HEK293 (cell line): ENCODE measurements at regions not wholly inside any gene's neighbourhood (a gene's known extent, or its start where the extent isn't known, plus 50 kb on each side); places are given as distances from the start of the nearest gene placed in this dataset.

Source experiments
- CTCF ChIA-PET: fragments of 350-600 bp; formaldehyde crosslinking; extraction: SDS; loops from one replicate; lab custom pipeline; 2021; ENCODE audit warnings: antibody characterized with exemption; lab: Yijun Ruan, JAX
- POLR2A ChIA-PET: fragments of 300-600 bp; formaldehyde crosslinking; extraction: SDS; loops from one replicate; lab custom pipeline; 2020; ENCODE audit warnings: antibody characterized with exemption, inconsistent platforms; lab: Yijun Ruan, JAX
- H3K27ac ChIP-seq: fragments of 200-500 bp; sonication (Bioruptor generic); 2 replicates; pipeline ENCODE4 v1.5.1; 2014; ENCODE audit warnings: low read depth, low read length, control low read depth, inconsistent platforms; ENCODE audit errors: extremely low read depth
- H3K36me3 ChIP-seq, 2 experiments: fragments of 200-500 bp in 1 of 2; sonication (Bioruptor generic) in 1 of 2; 1 replicate in 1 of 2; 2 replicates in 1 of 2; pipeline ENCODE4 v1.5.1; 2014 to 2017; ENCODE audit warnings: inconsistent platforms in 2 of 2, low read length in 2 of 2; ENCODE audit not compliant: control insufficient read depth in 2 of 2, insufficient read depth in 1 of 2
- H3K4me1 ChIP-seq: fragments of 200-500 bp; sonication (Bioruptor generic); 2 replicates; pipeline ENCODE4 v1.5.1; 2014; ENCODE audit warnings: mild to moderate bottlenecking, low read length, inconsistent platforms; ENCODE audit not compliant: control insufficient read depth, insufficient read depth
- H3K4me3 ChIP-seq: 2 replicates; pipeline ENCODE4 v1.5.1; 2011; ENCODE audit warnings: low read depth, mild to moderate bottlenecking, control low read depth, low read length, moderate library complexity
- H3K9me3 ChIP-seq: fragments of 200-500 bp; sonication (Bioruptor generic); 2 replicates; pipeline ENCODE4 v1.5.1; 2014; ENCODE audit warnings: low read depth, low read length, inconsistent platforms; ENCODE audit not compliant: control insufficient read depth, insufficient read depth
- KLF1 ChIP-seq: fragments of 450-650 bp; formaldehyde crosslinking; IDR thresholded peaks from 2 replicates; pipeline ENCODE4 v1.5.1; 2016; ENCODE audit warnings: missing biosample characterization, missing genetic modification characterization
- KLF9 ChIP-seq: fragments of 450-650 bp; formaldehyde crosslinking; IDR thresholded peaks from 2 replicates; pipeline ENCODE4 v1.5.1; 2016; ENCODE audit warnings: missing biosample characterization, missing genetic modification characterization, low read depth
- PRDM1 ChIP-seq: fragments of 450-650 bp; formaldehyde crosslinking; IDR thresholded peaks from 2 replicates; pipeline ENCODE4; 2016; ENCODE audit warnings: missing biosample characterization, missing genetic modification characterization
- REPIN1 ChIP-seq: fragments of 450-650 bp; formaldehyde crosslinking; IDR thresholded peaks from 2 replicates; pipeline ENCODE4 v1.5.1; 2017; ENCODE audit warnings: missing biosample characterization, missing genetic modification characterization, low read depth
- SP7 ChIP-seq: fragments of 450-650 bp; formaldehyde crosslinking; IDR thresholded peaks from 2 replicates; pipeline ENCODE4 v1.5.1; 2016; ENCODE audit warnings: missing biosample characterization, missing genetic modification characterization
- ZNF10 ChIP-seq: fragments of 450-650 bp; formaldehyde crosslinking; IDR thresholded peaks from 2 replicates; pipeline ENCODE4 v1.5.1; 2017; ENCODE audit warnings: missing biosample characterization, missing genetic modification characterization
- ZNF112 ChIP-seq: fragments of 450-650 bp; formaldehyde crosslinking; IDR thresholded peaks from 2 replicates; pipeline ENCODE4 v1.5.0; 2017; ENCODE audit warnings: missing biosample characterization, missing genetic modification characterization
- ZNF16 ChIP-seq: fragments of 450-650 bp; formaldehyde crosslinking; IDR thresholded peaks from 2 replicates; pipeline ENCODE4 v1.5.1; 2016; ENCODE audit warnings: low read depth, missing biosample characterization, missing genetic modification characterization
- ZNF2 ChIP-seq: fragments of 450-650 bp; formaldehyde crosslinking; IDR thresholded peaks from 2 replicates; pipeline ENCODE4 v1.5.1; 2016; ENCODE audit warnings: missing biosample characterization, missing genetic modification characterization
- ZNF23 ChIP-seq: fragments of 450-650 bp; formaldehyde crosslinking; IDR thresholded peaks from 2 replicates; pipeline ENCODE4 v1.5.1; 2016; ENCODE audit warnings: missing biosample characterization, missing genetic modification characterization, borderline replicate concordance
- ZNF510 ChIP-seq: fragments of 450-650 bp; formaldehyde crosslinking; IDR thresholded peaks from 2 replicates; pipeline ENCODE4 v1.5.1; 2018; ENCODE audit warnings: mild to moderate bottlenecking, missing genetic modification characterization, missing biosample characterization; ENCODE audit not compliant: insufficient replicate concordance
- ZNF548 ChIP-seq: fragments of 450-650 bp; formaldehyde crosslinking; IDR thresholded peaks from 2 replicates; pipeline ENCODE4 v1.5.1; 2016; ENCODE audit warnings: missing biosample characterization, missing genetic modification characterization
- ZNF664 ChIP-seq: fragments of 450-650 bp; formaldehyde crosslinking; IDR thresholded peaks from 2 replicates; pipeline ENCODE4 v1.5.1; 2016; ENCODE audit warnings: missing biosample characterization, missing genetic modification characterization
- ZNF768 ChIP-seq: fragments of 450-650 bp; formaldehyde crosslinking; IDR thresholded peaks from 2 replicates; pipeline ENCODE4 v1.5.1; 2018; ENCODE audit warnings: missing biosample characterization, mild to moderate bottlenecking, missing genetic modification characterization
- ZNF791 ChIP-seq: fragments of 450-650 bp; formaldehyde crosslinking; IDR thresholded peaks from 2 replicates; pipeline ENCODE4 v1.5.1; 2016; ENCODE audit warnings: missing biosample characterization, missing genetic modification characterization
- TF ChIP-seq, protein P1 (sequence below): fragments of 450-650 bp; formaldehyde crosslinking; IDR thresholded peaks from 2 replicates; pipeline ENCODE4 v1.5.1; 2016; ENCODE audit warnings: missing biosample characterization, missing genetic modification characterization
- TF ChIP-seq, protein P2 (sequence below): fragments of 450-650 bp; formaldehyde crosslinking; IDR thresholded peaks from 2 replicates; pipeline ENCODE4 v1.5.1; 2016; ENCODE audit warnings: missing biosample characterization, missing genetic modification characterization
- TF ChIP-seq, protein P3 (sequence below): fragments of 450-650 bp; formaldehyde crosslinking; IDR thresholded peaks from 2 replicates; pipeline ENCODE4 v1.5.1; 2016; ENCODE audit warnings: missing biosample characterization, missing genetic modification characterization
- TF ChIP-seq, protein P4 (sequence below): fragments of 450-650 bp; formaldehyde crosslinking; IDR thresholded peaks from 2 replicates; pipeline ENCODE4 v1.5.1; 2016; ENCODE audit warnings: missing biosample characterization, missing genetic modification characterization
- TF ChIP-seq, protein P5 (sequence below): fragments of 450-650 bp; formaldehyde crosslinking; IDR thresholded peaks from 2 replicates; pipeline ENCODE4 v1.5.1; 2016; ENCODE audit warnings: missing biosample characterization, missing genetic modification characterization, borderline replicate concordance
- TF ChIP-seq, protein P6 (sequence below): fragments of 450-650 bp; formaldehyde crosslinking; IDR thresholded peaks from 2 replicates; pipeline ENCODE4 v1.5.1; 2016; ENCODE audit warnings: missing biosample characterization, missing genetic modification characterization

DNA sequence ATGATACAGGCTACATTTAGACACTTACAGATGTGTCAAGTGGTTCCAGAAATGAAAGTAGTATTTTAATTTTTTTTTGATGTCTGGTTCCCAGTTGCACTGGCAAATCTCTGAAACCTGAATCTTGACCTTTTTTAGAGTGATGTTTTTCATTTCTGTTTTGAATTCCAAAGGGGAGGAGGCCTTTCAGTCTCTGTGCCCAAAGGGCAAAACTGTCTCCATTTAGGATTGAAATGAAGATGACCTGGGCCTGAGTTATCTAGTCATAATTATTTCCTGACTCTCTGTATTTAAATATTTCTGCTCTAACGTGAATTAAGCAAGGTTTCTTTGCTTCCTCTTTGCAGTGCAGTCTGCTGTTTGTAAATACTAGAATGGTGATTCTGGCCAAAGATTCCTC is 252.9 kb upstream of the ZFP64 start:
- TF ChIP-seq, protein P1, sequence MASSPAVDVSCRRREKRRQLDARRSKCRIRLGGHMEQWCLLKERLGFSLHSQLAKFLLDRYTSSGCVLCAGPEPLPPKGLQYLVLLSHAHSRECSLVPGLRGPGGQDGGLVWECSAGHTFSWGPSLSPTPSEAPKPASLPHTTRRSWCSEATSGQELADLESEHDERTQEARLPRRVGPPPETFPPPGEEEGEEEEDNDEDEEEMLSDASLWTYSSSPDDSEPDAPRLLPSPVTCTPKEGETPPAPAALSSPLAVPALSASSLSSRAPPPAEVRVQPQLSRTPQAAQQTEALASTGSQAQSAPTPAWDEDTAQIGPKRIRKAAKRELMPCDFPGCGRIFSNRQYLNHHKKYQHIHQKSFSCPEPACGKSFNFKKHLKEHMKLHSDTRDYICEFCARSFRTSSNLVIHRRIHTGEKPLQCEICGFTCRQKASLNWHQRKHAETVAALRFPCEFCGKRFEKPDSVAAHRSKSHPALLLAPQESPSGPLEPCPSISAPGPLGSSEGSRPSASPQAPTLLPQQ = no peak
- Histone ChIP-seq H3K36me3 (no peaks in the 10 kb centered on the region), H3K4me1 (no peaks in the 10 kb centered on the region), H3K9me3 (no peaks in the 10 kb centered on the region), H3K27ac (no peak overlapping the region), H3K4me3 (no peak overlapping the region)
- ChIA-PET POLR2A (no interaction called here), CTCF (no interaction called here)

DNA sequence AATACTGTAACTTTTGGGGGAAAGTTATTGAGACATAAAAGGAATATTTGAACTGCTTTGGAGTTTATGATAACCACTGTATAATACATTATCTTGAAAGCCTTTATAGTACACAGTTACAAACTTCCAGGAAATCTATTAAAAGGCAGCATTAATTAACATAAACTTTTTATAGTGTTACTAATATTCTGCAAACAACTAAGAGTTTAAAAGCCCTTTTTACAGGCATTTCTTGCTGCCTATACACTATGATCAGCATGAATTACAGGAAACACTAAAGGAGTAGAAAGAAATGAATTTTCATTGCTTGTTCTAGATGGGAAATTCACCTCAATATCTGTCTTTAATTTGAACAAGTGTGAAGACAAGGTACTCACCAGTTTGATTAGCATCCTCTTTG is 252.3 kb upstream of the ZFP64 start:
- TF ChIP-seq KLF1 (tag by site-specific recombination) = no peak
- TF ChIP-seq, protein P2, sequence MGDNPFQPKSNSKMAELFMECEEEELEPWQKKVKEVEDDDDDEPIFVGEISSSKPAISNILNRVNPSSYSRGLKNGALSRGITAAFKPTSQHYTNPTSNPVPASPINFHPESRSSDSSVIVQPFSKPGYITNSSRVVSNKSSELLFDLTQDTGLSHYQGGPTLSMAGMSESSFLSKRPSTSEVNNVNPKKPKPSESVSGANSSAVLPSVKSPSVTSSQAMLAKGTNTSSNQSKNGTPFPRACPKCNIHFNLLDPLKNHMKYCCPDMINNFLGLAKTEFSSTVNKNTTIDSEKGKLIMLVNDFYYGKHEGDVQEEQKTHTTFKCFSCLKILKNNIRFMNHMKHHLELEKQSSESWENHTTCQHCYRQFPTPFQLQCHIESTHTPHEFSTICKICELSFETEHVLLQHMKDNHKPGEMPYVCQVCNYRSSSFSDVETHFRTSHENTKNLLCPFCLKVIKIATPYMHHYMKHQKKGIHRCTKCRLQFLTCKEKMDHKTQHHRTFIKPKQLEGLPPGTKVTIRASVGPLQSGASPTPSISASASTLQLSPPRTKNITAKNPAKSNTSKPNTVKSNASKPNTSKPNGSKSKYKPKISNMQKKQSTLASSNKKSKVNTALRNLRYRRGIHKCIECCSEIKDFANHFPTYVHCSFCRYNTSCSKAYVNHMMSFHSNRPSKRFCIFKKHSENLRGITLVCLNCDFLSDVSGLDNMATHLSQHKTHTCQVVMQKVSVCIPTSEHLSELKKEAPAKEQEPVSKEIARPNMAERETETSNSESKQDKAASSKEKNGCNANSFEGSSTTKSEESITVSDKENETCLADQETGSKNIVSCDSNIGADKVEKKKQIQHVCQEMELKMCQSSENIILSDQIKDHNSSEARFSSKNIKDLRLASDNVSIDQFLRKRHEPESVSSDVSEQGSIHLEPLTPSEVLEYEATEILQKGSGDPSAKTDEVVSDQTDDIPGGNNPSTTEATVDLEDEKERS (tag by site-specific recombination) = no peak
- no peak for TF ChIP-seq ZNF548
- no peak for TF ChIP-seq KLF9 (tag by site-specific recombination)
- TF ChIP-seq ZNF10 = no peak
- TF ChIP-seq ZNF112 (tag by site-specific recombination) = no peak
- TF ChIP-seq, protein P3, sequence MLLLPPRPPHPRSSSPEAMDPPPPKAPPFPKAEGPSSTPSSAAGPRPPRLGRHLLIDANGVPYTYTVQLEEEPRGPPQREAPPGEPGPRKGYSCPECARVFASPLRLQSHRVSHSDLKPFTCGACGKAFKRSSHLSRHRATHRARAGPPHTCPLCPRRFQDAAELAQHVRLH (tag by site-specific recombination) = no peak
- no peak for TF ChIP-seq ZNF791
- TF ChIP-seq ZNF16 (tag by site-specific recombination) = no peak
- TF ChIP-seq REPIN1 (tag by site-specific recombination) = no peak
- TF ChIP-seq, protein P4, sequence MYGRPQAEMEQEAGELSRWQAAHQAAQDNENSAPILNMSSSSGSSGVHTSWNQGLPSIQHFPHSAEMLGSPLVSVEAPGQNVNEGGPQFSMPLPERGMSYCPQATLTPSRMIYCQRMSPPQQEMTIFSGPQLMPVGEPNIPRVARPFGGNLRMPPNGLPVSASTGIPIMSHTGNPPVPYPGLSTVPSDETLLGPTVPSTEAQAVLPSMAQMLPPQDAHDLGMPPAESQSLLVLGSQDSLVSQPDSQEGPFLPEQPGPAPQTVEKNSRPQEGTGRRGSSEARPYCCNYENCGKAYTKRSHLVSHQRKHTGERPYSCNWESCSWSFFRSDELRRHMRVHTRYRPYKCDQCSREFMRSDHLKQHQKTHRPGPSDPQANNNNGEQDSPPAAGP (tag by site-specific recombination) = no peak
- TF ChIP-seq ZNF510 = no peak
- ChIA-PET CTCF (no interaction called here), POLR2A (no interaction called here)
- no peaks in the 10 kb centered on the region for H3K9me3 ChIP-seq
- H3K4me3 ChIP-seq = no peak overlapping the region
- no peaks in the 10 kb centered on the region for H3K4me1 ChIP-seq
- no peaks in the 10 kb centered on the region for H3K36me3 ChIP-seq
- H3K27ac ChIP-seq = no peak overlapping the region

DNA sequence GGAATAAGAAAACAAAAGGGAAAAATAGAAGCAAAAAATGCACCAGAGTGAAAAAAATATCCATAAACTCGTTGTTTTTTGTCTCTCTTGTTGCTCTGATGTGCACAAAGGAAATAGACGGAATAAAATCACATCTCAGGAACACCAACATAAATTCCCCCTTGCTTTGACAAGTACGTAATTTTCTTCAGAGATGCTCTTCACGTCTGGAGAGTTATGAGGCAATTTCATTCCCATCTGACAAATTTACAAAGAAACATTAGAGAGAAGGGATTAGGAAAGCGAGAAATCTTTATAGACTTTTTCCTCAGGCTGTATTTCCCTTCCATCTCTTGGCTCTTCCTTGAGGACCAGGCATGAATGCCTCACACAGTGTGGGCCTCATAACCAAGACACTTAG is 250.1 kb upstream of the ZFP64 start:
- Histone ChIP-seq H3K4me1 (no peaks in the 10 kb centered on the region), H3K4me3 (no peak overlapping the region), H3K9me3 (no peaks in the 10 kb centered on the region), H3K36me3 (no peaks in the 10 kb centered on the region), H3K27ac (no peak overlapping the region)
- ChIA-PET CTCF (no interaction called here), POLR2A (no interaction called here)
- TF ChIP-seq ZNF664 (tag by site-specific recombination) = no peak
- TF ChIP-seq ZNF768 (tag by site-specific recombination) = no peak
- TF ChIP-seq PRDM1 (tag by site-specific recombination) = no peak
- TF ChIP-seq, protein P5, sequence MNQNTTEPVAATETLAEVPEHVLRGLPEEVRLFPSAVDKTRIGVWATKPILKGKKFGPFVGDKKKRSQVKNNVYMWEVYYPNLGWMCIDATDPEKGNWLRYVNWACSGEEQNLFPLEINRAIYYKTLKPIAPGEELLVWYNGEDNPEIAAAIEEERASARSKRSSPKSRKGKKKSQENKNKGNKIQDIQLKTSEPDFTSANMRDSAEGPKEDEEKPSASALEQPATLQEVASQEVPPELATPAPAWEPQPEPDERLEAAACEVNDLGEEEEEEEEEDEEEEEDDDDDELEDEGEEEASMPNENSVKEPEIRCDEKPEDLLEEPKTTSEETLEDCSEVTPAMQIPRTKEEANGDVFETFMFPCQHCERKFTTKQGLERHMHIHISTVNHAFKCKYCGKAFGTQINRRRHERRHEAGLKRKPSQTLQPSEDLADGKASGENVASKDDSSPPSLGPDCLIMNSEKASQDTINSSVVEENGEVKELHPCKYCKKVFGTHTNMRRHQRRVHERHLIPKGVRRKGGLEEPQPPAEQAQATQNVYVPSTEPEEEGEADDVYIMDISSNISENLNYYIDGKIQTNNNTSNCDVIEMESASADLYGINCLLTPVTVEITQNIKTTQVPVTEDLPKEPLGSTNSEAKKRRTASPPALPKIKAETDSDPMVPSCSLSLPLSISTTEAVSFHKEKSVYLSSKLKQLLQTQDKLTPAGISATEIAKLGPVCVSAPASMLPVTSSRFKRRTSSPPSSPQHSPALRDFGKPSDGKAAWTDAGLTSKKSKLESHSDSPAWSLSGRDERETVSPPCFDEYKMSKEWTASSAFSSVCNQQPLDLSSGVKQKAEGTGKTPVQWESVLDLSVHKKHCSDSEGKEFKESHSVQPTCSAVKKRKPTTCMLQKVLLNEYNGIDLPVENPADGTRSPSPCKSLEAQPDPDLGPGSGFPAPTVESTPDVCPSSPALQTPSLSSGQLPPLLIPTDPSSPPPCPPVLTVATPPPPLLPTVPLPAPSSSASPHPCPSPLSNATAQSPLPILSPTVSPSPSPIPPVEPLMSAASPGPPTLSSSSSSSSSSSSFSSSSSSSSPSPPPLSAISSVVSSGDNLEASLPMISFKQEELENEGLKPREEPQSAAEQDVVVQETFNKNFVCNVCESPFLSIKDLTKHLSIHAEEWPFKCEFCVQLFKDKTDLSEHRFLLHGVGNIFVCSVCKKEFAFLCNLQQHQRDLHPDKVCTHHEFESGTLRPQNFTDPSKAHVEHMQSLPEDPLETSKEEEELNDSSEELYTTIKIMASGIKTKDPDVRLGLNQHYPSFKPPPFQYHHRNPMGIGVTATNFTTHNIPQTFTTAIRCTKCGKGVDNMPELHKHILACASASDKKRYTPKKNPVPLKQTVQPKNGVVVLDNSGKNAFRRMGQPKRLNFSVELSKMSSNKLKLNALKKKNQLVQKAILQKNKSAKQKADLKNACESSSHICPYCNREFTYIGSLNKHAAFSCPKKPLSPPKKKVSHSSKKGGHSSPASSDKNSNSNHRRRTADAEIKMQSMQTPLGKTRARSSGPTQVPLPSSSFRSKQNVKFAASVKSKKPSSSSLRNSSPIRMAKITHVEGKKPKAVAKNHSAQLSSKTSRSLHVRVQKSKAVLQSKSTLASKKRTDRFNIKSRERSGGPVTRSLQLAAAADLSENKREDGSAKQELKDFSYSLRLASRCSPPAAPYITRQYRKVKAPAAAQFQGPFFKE (tag by site-specific recombination) = no peak
- TF ChIP-seq ZNF23 (tag by site-specific recombination) = no peak
- no peak for TF ChIP-seq ZNF2
- TF ChIP-seq SP7 (tag by site-specific recombination) = no peak
- TF ChIP-seq, protein P6, sequence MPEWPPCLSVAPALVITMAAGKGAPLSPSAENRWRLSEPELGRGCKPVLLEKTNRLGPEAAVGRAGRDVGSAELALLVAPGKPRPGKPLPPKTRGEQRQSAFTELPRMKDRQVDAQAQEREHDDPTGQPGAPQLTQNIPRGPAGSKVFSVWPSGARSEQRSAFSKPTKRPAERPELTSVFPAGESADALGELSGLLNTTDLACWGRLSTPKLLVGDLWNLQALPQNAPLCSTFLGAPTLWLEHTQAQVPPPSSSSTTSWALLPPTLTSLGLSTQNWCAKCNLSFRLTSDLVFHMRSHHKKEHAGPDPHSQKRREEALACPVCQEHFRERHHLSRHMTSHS (tag by site-specific recombination) = no peak
